ENCODE measurements at regions not wholly inside any gene's neighbourhood (a gene's known extent, or its start where the extent isn't known, plus 50 kb on each side); places are given as distances from the start of the nearest gene placed in this dataset.
"Not testable (repeated sequence)": the region's sequence is repeated elsewhere in the genome, so short reads cannot be mapped to it uniquely, and the experiment has no call there.

DNA sequence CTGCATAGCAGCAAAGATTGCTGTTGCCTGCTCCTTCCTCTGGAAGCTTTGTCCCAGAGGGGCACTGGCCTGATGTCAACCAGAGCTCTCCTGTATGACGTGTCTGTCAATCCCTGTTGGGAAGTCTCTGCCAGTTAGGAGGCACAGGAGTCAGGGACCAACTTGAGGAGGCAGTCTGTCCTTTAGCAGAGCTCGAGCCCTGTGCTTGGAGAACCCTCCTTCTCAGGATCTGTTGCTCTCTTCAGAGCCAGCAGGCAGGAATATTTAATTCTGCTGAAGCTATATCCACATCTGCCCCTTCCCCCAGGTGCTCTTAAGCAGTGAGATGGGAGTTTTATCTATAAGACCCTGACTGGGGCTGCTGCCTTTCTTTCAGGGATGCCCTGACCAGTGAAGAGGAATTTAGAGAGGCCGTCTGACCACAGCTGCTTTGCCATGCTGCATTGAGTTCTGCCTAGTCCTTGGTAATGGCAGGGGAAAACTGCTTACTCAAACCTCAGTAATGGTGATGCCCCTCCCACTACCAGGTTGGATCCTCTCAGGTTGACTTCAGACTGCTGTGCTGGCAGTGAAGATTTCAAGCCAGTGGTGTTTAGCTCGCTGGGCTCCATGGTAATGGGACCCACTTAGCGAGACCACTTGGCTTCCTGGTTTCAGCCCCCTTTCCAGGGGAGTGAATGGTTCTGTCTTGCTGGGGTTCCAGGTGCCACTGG lies 218.6 kb upstream of the SLC38A2 start:
- Histone ChIP-seq H3K4me1 (peaks cover 0 to 15% of the 10 kb centered on the region in 2 donors), H3K27ac (no peak overlapping the region), H3K4me3 (no peak overlapping the region), H3K36me3 (no peaks in the 10 kb centered on the region), H3K27me3 (no peaks in the 10 kb centered on the region), H3K9me3 (peaks cover 0 to 6% (median 0%) of the 10 kb centered on the region in 3 donors)
- in situ Hi-C loops (cut with MboI; ENCODE audit: low sequenced_read_pairs in 4 of 4) (no loop called here), intact Hi-C loops (cut with DNase I; ENCODE audit: low total_unique reads) (no loop called here)
- TF ChIP-seq POLR2A (IDR thresholded peaks at IDR 0.05) (no peak), CTCF (IDR thresholded peaks at IDR 0.05 in 4 of 5, conservative IDR thresholded peaks at IDR 0.05 in 1 of 5) (no peak)
- DNase-seq = no peak
- ATAC-seq = no peak

- Histone ChIP-seq H3K27ac (no peak overlapping the region), H3K9me3 (peaks cover 0 to 3% (median 0%) of the 10 kb centered on the region in 3 donors)
- in situ Hi-C loops (cut with MboI; ENCODE audit: low sequenced_read_pairs in 4 of 4) = no loop called here
These were observed 213.5 kb upstream of the SLC38A2 start for GRCh38 chr12:46585854-46586621.

GRCh38 chr12:46584098-46584497 lies 211.5 kb upstream of the SLC38A2 start:
- H3K9me3 ChIP-seq; H3K4me1 ChIP-seq; H3K27ac ChIP-seq; H3K36me3 ChIP-seq; intact Hi-C loops (cut with DNase I; ENCODE audit: low total_unique reads); ATAC-seq; H3K4me3 ChIP-seq; in situ Hi-C loops (cut with MboI; ENCODE audit: low sequenced_read_pairs in 4 of 4); DNase-seq; H3K27me3 ChIP-seq: not testable (repeated sequence)

More at GRCh38 chr12:46585854-46586621, 213.5 kb upstream of the SLC38A2 start:
- intact Hi-C loops (cut with DNase I; ENCODE audit: low total_unique reads) = no loop called here
- Histone ChIP-seq H3K4me3 (no peak overlapping the region), H3K27me3 (no peaks in the 10 kb centered on the region), H3K36me3 (no peaks in the 10 kb centered on the region), H3K4me1 (peaks cover 0 to 15% of the 10 kb centered on the region in 2 donors)
- ATAC-seq (no peak), DNase-seq (no peak)
- TF ChIP-seq CTCF (IDR thresholded peaks at IDR 0.05 in 4 of 5, conservative IDR thresholded peaks at IDR 0.05 in 1 of 5) (no peak), POLR2A (IDR thresholded peaks at IDR 0.05) (no peak)

- ATAC-seq; intact Hi-C loops (cut with DNase I; ENCODE audit: low total_unique reads); H3K36me3 ChIP-seq; H3K4me3 ChIP-seq; H3K27me3 ChIP-seq; DNase-seq; in situ Hi-C loops (cut with MboI; ENCODE audit: low sequenced_read_pairs in 4 of 4); H3K9me3 ChIP-seq; H3K27ac ChIP-seq: not testable (repeated sequence)
- H3K4me1 ChIP-seq = peaks cover 12 to 13% of the 10 kb centered on the region in 2 donors
These were observed 209.4 kb upstream of the SLC38A2 start for GRCh38 chr12:46581990-46582389.

DNA sequence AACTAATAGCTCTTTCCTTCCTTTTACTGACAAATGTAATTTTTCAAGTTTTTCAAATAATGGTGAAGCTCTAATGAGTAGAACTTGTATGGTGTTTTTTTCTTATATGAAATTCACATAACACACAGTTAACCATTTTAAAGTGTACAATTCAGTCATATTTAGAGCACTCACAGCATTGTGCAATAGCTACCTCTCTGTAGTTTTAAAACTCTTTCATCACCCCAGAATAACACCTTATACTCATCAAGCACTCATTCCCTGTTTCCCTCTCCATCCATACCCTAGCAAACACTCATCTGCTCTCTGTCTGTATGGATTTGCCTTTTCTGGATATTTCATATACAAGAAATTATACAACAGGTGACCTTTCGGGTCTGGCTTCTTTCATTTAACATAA lies 207.9 kb upstream of the SLC38A2 start:
- TF ChIP-seq POLR2A (IDR thresholded peaks at IDR 0.05) (no peak), CTCF (IDR thresholded peaks at IDR 0.05 in 4 of 5, conservative IDR thresholded peaks at IDR 0.05 in 1 of 5) (no peak)
- intact Hi-C loops (cut with DNase I; ENCODE audit: low total_unique reads) (no loop called here), in situ Hi-C loops (cut with MboI; ENCODE audit: low sequenced_read_pairs in 4 of 4) (no loop called here)

More for the DNA sequence above, 207.9 kb upstream of the SLC38A2 start:
- Histone ChIP-seq H3K27ac (no peak overlapping the region), H3K4me1 (peaks cover 12 to 13% of the 10 kb centered on the region in 2 donors), H3K4me3 (no peak overlapping the region), H3K9me3 (peaks cover 0 to 3% (median 0%) of the 10 kb centered on the region in 3 donors), H3K36me3 (no peaks in the 10 kb centered on the region), H3K27me3 (no peaks in the 10 kb centered on the region)
- ATAC-seq = no peak
- no peak for DNase-seq
